ENCODE measurements at regions not wholly inside any gene's neighbourhood (a gene's known extent, or its start where the extent isn't known, plus 50 kb on each side); places are given as distances from the start of the nearest gene placed in this dataset. TPM values are rescaled to one million over a fixed set of nuclear protein-coding genes. Genes with fewer than 3 reads are reported as not detected.

DNA sequence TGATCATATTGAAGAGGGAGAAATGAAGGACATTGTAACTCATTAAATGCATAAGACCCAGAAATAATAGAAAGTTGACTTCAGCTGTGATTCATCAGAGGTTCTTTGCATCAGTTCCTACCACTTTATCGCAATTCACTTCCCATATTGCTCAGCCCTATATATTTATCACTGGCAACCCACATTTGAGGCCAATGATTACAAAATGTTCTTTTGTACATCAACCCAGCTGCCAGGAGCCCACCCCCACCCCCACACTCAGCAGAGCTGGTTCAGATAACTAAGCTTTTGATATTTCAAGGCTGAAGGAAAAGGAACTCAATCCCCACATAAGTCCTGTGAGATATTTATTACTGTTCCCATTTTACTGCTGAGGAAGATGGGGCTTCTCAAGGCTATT, 51.2 kb upstream of the TMPO start:
- H3K4me1 ChIP-seq, result peaks cover 0 to 8% (median 3%) of the 10 kb centered on the region in 4 donors
- no peak for TF ChIP-seq CTCF (IDR thresholded peaks at IDR 0.05)
- peak; percentile 41 to 42 for TF ChIP-seq EP300 (IDR thresholded peaks at IDR 0.05)
- 42 to 56% methylated on average over 1 of the region's 1 CpG for WGBS, 2 donors
- no peaks in the 10 kb centered on the region for H3K36me3 ChIP-seq
- H3K9me3 ChIP-seq, result no peaks in the 10 kb centered on the region
- no peaks in the 10 kb centered on the region for H3K27me3 ChIP-seq
- H3K27ac ChIP-seq, result no peak overlapping the region
- H3K4me3 ChIP-seq, result no peak overlapping the region
- no peak for DNase-seq (ENCODE audit: low spot score in 2 of 2)

DNA sequence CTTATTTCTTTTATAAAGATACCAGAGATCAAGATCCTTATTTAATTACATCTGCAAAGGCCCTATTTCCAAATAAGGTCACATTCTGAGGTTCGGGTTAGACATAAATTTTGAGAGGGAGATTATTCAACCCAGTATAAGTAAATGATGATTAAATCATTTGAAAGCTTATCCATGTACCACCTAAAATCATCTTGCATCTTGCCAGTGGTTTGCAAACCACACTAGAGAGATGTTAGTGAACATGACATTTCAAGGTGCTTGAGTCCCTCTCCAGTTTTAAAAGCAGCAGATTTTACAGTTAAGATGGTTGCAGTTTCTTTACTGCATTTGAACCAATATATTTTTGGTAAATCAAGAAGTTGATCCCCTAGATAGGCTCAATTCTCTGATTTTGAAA, 49.9 kb upstream of the TMPO start:
- H3K36me3 ChIP-seq, result no peaks in the 10 kb centered on the region
- no peak overlapping the region for H3K4me3 ChIP-seq
- H3K27ac ChIP-seq, result no peak overlapping the region
- no peaks in the 10 kb centered on the region for H3K9me3 ChIP-seq
- TF ChIP-seq POLR2A (IDR thresholded peaks at IDR 0.05), result no peak
- no peak for TF ChIP-seq EP300 (IDR thresholded peaks at IDR 0.05)
- no peak for TF ChIP-seq CTCF (IDR thresholded peaks at IDR 0.05)
- H3K27me3 ChIP-seq, result no peaks in the 10 kb centered on the region
- 82 to 93% methylated on average over 1 of the region's 1 CpG for WGBS, 2 donors
- DNase-seq (ENCODE audit: low spot score in 2 of 2), result no peak
- H3K4me1 ChIP-seq, result peaks cover 0 to 10% (median 3%) of the 10 kb centered on the region in 4 donors

Small RNA genes lying in the stretch of these regions (small RNA-seq; reads per million reads assigned to genes)
- gene AC018659.1 (not detected), gene MIR4303 (not detected), gene MIR4495 (not detected), gene RNU4-41P (not detected), gene RNU6-36P (not detected)

All from tibial nerve (tissue), 4 donors.